ENCODE measurements at regions not wholly inside any gene's neighbourhood (a gene's known extent, or its start where the extent isn't known, plus 50 kb on each side); places are given as distances from the start of the nearest gene placed in this dataset.

- TF ChIP-seq REST (IDR thresholded peaks at IDR 0.05), result no peak
These were observed 64.2 kb upstream of the BTN3A2 start (continued) for GRCh38 chr6:26300828-26301227.

- CTCF ChIA-PET, result no interaction called here
- TF ChIP-seq ATOH8 (CRISPR knock-in tag; IDR thresholded peaks at IDR 0.05; ENCODE audit: low read depth) (no peak), NPAS2 (CRISPR knock-in tag; IDR thresholded peaks at IDR 0.05; ENCODE audit: borderline replicate concordance) (no peak), HOXA7 (CRISPR knock-in tag; IDR thresholded peaks at IDR 0.05) (no peak), EP300 (IDR thresholded peaks at IDR 0.05) (no peak), RNF2 (IDR thresholded peaks at IDR 0.05; ENCODE audit: borderline replicate concordance, low read depth) (no peak), HDAC2 (IDR thresholded peaks at IDR 0.05) (no peak), FOSB (CRISPR knock-in tag; IDR thresholded peaks at IDR 0.05) (no peak), FOXS1 (CRISPR knock-in tag; IDR thresholded peaks at IDR 0.05) (no peak), KDM5A (IDR thresholded peaks at IDR 0.05) (no peak), REST (IDR thresholded peaks at IDR 0.05) (no peak), EHF (CRISPR knock-in tag; IDR thresholded peaks at IDR 0.05) (no peak), HES2 (IDR thresholded peaks at IDR 0.05) (no peak)
- Histone ChIP-seq H3K4me3 (no peak overlapping the region), H3K27ac (no peak overlapping the region; a peak in 1 of 6 replicates), H3K9me3 (no peaks in the 10 kb centered on the region), H3K4me1 (peaks cover 16% of the 10 kb centered on the region), H3K4me2 (no peak overlapping the region)
- POLR2A ChIA-PET, result no interaction called here
- ATAC-seq, result no peak
- no peak for DNase-seq (ENCODE audit: low read depth in 1 of 2, low spot score in 1 of 2)
- no peak for FAIRE-seq
These were observed 63.4 kb upstream of the BTN3A2 start for GRCh38 chr6:26301638-26302037.

GRCh38 chr6:26302941-26303559, 61.9 kb upstream of the BTN3A2 start:
- no peak overlapping the region; a peak in 1 of 6 replicates for H3K27ac ChIP-seq
- WGBS (ENCODE audit: missing lambda C conversion rate), result 94% methylated on average over 1 of the region's 1 CpG
- no peak overlapping the region for H3K4me3 ChIP-seq
- no peak overlapping the region for H3K4me2 ChIP-seq
- CTCF ChIA-PET, result interaction anchor here (1.0 to 1.3 kb wide), 2 partner anchors 100 to 115 kb away, joined by 3 read pairs; no protein-coding TSS in a partner anchor
- no peak for DNase-seq (ENCODE audit: low read depth in 1 of 2, low spot score in 1 of 2)
- no peaks in the 10 kb centered on the region for H3K9me3 ChIP-seq
- FAIRE-seq, result no peak
- peaks cover 8% of the 10 kb centered on the region; the same call in 1 of the 3 replicates for H3K4me1 ChIP-seq
- POLR2A ChIA-PET, result no interaction called here
- no peak for ATAC-seq
- TF ChIP-seq REST (IDR thresholded peaks at IDR 0.05) (no peak), NFE2L2 (conservative IDR thresholded peaks at IDR 0.05; ENCODE audit: low read length) (no peak), USF2 (IDR thresholded peaks at IDR 0.05) (no peak), ZSCAN20 (CRISPR knock-in tag; IDR thresholded peaks at IDR 0.05) (no peak), FOSL2 (IDR thresholded peaks at IDR 0.05) (no peak), FOSL2 (CRISPR knock-in tag; IDR thresholded peaks at IDR 0.05) (no peak), SREBF2 (IDR thresholded peaks at IDR 0.05) (no peak), POLR2AphosphoS2 (conservative IDR thresholded peaks at IDR 0.05; ENCODE audit: low read length) (no peak), RCOR1 (IDR thresholded peaks at IDR 0.05; ENCODE audit: low read depth, low read length) (no peak), TFCP2L1 (CRISPR knock-in tag; IDR thresholded peaks at IDR 0.05) (no peak), ATOH8 (CRISPR knock-in tag; IDR thresholded peaks at IDR 0.05; ENCODE audit: low read depth) (no peak)

Data from A549 (cell line).